GM06990 (cell line): ENCODE measurements at regions not wholly inside any gene's neighbourhood (a gene's known extent, or its start where the extent isn't known, plus 50 kb on each side); places are given as distances from the start of the nearest gene placed in this dataset.
"Not testable (repeated sequence)": the region's sequence is repeated elsewhere in the genome, so short reads cannot be mapped to it uniquely, and the experiment has no call there.

Experiments used
- DNase-seq: peaks from one replicate; pipeline ENCODE4 v3.0.0-alpha.2; 2011; ENCODE audit not compliant: insufficient read length; ENCODE audit errors: extremely low read depth
- H3K27me3 ChIP-seq: replicated peaks from 2 replicates; pipeline ENCODE4 v1.6.0; 2011; ENCODE audit warnings: low read length; ENCODE audit not compliant: control insufficient read depth, insufficient read depth
- H3K36me3 ChIP-seq: 2 replicates; pipeline ENCODE4 v1.5.1; 2011; ENCODE audit warnings: low read length; ENCODE audit not compliant: control insufficient read depth, insufficient read depth
- H3K4me3 ChIP-seq: replicated peaks from 2 replicates; pipeline ENCODE4 v1.5.1; 2011; ENCODE audit warnings: low read depth, mild to moderate bottlenecking, control low read depth, low read length
- TF ChIP-seq, protein P1 (sequence below): IDR thresholded peaks from 2 replicates; pipeline ENCODE4 v1.5.1; 2011; ENCODE audit warnings: low read length, control low read depth, mild to moderate bottlenecking, inconsistent platforms; ENCODE audit not compliant: insufficient read depth, poor library complexity, severe bottlenecking

DNA sequence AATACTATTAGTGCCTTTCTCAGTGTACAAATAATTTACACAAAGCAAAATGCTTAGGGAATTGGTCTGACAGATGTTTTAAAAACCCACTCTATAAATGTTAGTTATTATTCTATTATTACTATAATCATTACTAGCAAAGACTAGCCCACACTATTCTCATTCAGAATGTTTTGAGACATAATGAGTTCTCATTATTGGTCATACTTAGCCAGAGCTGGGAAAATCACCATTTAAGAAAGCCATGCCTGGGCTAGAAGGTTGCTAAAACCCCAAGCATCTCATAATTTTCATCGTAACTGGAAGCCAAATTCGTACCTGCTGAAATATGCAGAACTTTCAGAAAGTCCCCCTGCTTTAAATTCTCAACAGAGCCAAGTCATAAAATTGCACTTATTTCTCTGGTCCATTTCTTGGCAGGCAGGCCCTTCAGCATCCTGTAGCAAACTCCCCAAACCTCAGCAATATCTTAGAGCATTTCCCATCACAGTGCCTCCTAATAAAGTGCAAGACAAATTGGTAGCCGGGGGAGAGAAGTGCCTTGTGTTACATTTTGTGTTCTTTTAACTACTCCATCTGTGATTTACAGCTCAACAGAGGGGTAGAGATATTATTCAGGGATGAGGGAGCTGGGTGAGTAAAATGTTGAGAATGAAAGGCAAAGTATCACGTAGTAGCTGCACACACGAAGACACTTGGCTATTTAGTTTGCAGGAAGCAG, 79.8 kb upstream of the ADAMTS18 start:
- DNase-seq, result no peak
- Histone ChIP-seq H3K4me3 (no peak overlapping the region), H3K36me3 (no peaks in the 10 kb centered on the region), H3K27me3 (no peaks in the 10 kb centered on the region; the same call in 1 of the 2 replicates)
- TF ChIP-seq, protein P1, sequence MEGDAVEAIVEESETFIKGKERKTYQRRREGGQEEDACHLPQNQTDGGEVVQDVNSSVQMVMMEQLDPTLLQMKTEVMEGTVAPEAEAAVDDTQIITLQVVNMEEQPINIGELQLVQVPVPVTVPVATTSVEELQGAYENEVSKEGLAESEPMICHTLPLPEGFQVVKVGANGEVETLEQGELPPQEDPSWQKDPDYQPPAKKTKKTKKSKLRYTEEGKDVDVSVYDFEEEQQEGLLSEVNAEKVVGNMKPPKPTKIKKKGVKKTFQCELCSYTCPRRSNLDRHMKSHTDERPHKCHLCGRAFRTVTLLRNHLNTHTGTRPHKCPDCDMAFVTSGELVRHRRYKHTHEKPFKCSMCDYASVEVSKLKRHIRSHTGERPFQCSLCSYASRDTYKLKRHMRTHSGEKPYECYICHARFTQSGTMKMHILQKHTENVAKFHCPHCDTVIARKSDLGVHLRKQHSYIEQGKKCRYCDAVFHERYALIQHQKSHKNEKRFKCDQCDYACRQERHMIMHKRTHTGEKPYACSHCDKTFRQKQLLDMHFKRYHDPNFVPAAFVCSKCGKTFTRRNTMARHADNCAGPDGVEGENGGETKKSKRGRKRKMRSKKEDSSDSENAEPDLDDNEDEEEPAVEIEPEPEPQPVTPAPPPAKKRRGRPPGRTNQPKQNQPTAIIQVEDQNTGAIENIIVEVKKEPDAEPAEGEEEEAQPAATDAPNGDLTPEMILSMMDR, result no peak

DNA sequence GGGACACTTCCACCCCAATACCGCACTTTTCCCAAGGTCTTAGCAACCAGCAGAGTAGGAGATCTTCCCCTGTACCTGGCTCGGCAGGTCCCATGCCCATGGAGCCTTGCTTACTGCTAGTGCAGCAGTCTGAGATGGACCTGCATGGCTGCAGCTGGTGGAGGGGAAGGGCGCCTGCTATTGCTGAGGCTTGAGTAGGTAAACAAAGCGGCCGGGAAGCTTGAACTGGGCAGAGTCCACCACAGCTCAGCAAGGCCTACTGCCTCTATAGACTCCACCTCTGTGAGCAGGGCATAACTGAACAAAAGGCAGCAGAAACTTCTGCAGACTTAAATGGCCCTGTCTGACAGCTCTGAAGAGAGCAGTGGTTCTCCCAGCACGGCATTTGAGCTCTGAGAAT, 90.4 kb upstream of the ADAMTS18 start:
- not testable (repeated sequence) for H3K27me3 ChIP-seq, H3K36me3 ChIP-seq, H3K4me3 ChIP-seq, DNase-seq

DNA sequence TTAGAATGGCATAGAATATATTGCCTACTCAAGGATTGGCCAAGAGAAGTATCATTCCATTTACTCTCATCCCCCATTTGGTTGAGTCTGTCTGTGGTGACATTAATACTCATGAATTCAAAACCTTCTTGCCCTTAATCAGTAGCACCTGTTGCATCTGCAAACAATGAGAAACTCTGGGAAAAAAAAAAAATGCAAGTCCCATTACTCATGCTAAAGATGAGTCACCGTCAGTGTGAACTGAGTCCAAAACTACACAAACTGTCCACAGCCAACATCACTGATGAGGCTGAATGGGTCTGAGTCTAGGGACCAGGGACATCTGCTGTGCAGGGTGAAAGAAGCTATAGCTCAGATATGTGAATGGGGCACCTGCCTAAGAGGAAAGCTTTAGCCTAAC, 96.9 kb upstream of the ADAMTS18 start:
- Histone ChIP-seq H3K4me3 (no peak overlapping the region), H3K27me3 (no peaks in the 10 kb centered on the region), H3K36me3 (no peaks in the 10 kb centered on the region)
- DNase-seq, result no peak
- TF ChIP-seq, protein P1, result no peak

DNA sequence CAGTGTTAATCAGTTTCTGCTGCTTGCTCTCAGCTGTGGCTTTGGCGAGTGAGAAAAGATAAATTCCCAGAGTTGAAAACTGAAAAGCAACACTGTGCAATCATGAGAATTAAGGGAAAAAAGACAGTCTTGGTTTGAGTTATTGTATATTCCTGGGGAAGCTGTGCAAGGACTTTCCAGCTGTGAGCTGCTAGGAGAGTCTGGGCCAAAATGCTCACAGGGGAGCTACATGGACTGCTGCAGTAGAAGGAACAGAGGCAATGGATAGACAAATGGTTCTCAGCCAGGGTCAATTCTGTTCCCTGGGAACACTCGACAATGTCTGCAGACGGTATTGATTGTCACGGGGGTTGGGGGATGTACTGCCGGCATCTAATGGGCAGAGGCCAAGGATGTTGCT, 102.0 kb upstream of the ADAMTS18 start:
- Histone ChIP-seq H3K36me3 (no peaks in the 10 kb centered on the region), H3K27me3 (no peaks in the 10 kb centered on the region), H3K4me3 (no peak overlapping the region)
- no peak for DNase-seq
- TF ChIP-seq, protein P1, result no peak

DNA sequence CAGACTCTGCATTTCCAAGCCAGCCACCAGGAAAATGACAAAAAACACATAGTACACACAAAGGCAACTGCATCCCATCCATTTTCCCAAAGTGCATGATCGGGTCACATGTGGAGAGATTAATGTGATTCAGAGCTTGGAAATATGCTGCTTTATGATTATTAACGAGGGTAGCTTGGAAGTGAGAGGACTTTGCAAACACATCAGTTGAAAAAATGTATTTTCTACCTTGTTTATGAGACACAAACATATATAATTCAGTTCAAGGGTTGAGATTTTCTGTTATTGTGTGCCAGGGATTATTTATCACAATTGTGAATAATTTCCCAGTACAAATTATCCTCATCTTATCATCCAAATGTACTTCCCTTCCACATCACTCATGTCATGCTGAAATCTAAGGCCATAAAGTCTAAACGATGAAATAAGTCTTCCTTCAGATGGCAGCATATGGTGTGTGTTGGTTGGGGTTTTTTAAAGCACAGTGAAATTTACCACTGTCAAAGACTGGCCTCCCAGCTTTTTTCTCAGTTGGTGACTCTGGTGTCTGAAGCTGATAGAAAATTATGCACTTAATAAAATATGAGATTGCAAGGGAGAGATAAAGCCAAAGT, 104.7 kb upstream of the ADAMTS18 start:
- TF ChIP-seq, protein P1, result no peak
- DNase-seq, result no peak
- H3K4me3 ChIP-seq, result no peak overlapping the region
- H3K27me3 ChIP-seq, result no peaks in the 10 kb centered on the region
- no peaks in the 10 kb centered on the region for H3K36me3 ChIP-seq

DNA sequence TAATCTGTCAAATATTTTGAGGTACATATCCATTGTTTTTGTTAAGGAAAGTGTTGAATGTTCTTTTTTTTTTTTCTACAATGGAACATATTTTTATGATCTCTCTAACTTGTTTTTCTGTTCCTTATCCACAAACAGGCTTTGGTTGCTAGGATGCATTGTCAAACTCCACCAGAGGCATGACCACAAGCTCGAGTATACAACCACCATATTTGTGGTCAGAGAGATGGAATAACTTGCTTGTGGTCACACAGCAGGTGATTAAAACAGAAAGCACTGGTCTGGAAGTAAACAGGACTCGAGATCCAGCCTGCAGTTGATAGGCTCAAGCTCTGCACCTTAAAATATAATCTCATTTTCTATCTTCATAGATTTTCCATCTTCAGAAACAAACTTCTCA, 105.8 kb upstream of the ADAMTS18 start:
- DNase-seq, result no peak
- H3K27me3 ChIP-seq, result no peaks in the 10 kb centered on the region
- H3K4me3 ChIP-seq, result no peak overlapping the region
- no peaks in the 10 kb centered on the region for H3K36me3 ChIP-seq
- TF ChIP-seq, protein P1, result no peak
